ENCODE measurements at regions not wholly inside any gene's neighbourhood (a gene's known extent, or its start where the extent isn't known, plus 50 kb on each side); places are given as distances from the start of the nearest gene placed in this dataset.

DNA sequence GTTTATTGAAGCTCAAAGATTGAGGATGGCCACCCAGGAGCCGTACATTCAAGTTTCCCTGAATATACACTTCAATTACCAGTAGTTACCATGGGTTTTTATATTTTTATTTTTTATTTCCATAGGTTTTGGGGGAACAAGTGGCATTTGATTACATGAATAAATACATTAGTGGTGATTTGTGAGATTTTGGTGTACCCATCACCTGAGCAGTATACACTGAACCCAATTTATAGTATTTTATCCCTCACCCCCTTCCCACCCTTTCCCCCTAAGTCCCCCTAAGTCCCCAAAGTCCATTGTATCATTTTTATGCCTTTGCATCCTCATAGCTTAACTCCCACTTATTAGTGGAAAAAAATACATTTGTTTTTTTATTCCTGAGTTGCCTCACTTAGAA lies 791.4 kb downstream of the BRINP3 start:
- TF ChIP-seq EZH2phosphoT487 (IDR thresholded peaks at IDR 0.05; ENCODE audit: borderline replicate concordance, low read depth, low read length), result no peak
- TF ChIP-seq, protein P1, sequence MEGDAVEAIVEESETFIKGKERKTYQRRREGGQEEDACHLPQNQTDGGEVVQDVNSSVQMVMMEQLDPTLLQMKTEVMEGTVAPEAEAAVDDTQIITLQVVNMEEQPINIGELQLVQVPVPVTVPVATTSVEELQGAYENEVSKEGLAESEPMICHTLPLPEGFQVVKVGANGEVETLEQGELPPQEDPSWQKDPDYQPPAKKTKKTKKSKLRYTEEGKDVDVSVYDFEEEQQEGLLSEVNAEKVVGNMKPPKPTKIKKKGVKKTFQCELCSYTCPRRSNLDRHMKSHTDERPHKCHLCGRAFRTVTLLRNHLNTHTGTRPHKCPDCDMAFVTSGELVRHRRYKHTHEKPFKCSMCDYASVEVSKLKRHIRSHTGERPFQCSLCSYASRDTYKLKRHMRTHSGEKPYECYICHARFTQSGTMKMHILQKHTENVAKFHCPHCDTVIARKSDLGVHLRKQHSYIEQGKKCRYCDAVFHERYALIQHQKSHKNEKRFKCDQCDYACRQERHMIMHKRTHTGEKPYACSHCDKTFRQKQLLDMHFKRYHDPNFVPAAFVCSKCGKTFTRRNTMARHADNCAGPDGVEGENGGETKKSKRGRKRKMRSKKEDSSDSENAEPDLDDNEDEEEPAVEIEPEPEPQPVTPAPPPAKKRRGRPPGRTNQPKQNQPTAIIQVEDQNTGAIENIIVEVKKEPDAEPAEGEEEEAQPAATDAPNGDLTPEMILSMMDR (conservative IDR thresholded peaks at IDR 0.05; ENCODE audit: low read length), result no peak

Data from OCI-LY7 (cell line).